Activated CD4-positive, alpha-beta T cell treated with anti-CD3 and anti-CD28 coated beads, Interleukin-2, Interleukin-4, amounts not matched to agents 100 ng/mL and 50 ng/mL, durations not matched to agents 16 hours and 8 hours (primary cell): ENCODE measurements at regions not wholly inside any gene's neighbourhood (a gene's known extent, or its start where the extent isn't known, plus 50 kb on each side); places are given as distances from the start of the nearest gene placed in this dataset.

Experiments used
- DNase-seq: peaks from one replicate; pipeline ENCODE4 v3.0.0-alpha.2; 2020; ENCODE audit warnings: low spot score

DNA sequence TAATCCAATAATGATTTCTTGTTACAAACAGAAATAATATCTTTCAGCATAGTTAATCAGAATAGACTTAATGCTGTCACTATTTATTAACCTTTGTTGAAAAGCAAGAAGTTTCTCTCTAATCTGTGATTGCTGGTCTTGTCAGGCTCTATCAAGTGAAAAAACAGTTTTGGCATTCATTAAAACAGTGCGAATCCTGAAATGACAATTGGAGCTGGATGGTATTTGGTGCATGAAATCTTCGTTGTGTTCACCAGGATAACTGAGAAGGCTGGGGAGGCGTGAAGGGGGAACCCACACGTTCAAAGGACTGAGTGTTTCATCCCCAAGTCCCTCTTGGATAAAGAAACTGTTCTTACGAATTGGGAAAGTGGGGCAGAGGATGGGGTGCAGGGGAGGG lies 190.2 kb upstream of the MYL2 start:
- no peak for DNase-seq

DNA sequence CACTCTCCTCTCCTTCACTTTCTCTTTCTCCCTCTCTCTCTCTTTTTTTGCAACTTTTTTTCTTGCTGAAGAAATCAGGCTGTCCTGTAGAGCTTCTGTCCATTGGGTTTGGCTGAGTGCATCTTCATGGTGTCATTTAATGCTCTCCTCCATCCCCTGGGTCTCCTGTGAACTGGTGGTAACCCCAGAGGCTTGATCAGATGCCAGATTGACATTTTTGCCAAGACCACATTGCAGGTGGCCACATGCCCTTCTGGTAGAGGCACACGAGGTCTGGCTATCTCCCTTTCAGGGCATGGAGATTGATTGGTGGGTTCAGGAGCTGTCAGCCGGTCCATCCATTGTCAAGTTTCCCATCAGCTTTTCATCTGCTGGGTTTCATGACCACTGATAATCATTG lies 188.3 kb upstream of the MYL2 start:
- no peak for DNase-seq

DNA sequence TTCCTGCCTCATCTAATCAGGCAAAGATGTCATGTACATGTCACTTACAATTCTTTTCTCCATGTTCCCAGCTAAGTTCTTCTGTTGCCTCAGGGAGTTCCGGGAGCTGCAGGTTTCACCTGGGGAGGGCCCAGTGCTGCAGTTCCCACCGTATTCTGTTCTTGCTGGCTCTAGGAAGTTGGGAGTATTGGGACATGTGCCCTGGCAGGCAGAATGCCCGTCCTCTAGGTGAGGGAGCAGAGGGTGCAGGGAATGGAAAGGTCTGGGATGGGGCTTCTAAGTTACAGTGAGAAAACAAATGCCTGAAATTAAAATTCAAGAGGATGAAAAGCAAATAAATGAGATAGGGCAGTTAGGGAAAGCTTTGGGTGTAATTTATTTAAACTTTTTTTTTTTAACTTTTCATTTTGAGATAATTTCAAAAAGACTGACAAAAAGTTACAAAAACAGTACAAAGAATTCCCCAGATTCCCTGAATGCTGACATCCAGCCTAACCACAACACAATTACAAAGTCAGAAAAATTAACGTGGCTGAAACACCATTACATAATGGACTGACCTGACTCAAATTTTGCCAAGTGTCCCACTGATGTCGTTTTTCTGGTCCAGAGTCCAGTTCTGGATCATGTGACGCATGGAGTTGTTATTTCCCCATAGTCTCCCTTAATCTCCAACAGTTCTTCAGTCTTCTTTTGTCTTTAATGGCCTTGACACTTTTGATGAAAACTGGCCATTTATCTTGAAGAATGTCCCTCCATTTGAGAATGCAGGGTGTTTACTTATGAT lies 187.2 kb upstream of the MYL2 start:
- no peak for DNase-seq

DNA sequence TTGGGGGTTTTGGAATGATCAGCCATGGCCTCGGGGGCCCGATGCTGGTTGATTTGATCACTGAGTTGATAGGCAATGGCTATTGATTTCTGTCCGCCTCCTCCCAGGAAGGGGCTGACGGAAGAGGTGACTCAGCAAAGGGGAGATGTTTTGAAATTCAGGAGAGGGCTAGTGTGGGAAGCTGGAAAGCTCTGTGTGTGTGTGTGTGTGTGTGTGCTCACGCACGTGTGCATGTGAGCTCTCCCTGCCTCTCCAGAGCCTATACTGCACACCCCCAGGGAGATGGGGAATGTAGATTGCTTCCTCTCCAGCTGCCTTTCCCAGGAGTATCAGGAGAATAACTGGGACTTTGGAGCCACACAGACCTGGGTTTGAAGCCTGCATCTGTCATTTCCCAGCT lies 184.9 kb upstream of the MYL2 start:
- DNase-seq: no peak

DNA sequence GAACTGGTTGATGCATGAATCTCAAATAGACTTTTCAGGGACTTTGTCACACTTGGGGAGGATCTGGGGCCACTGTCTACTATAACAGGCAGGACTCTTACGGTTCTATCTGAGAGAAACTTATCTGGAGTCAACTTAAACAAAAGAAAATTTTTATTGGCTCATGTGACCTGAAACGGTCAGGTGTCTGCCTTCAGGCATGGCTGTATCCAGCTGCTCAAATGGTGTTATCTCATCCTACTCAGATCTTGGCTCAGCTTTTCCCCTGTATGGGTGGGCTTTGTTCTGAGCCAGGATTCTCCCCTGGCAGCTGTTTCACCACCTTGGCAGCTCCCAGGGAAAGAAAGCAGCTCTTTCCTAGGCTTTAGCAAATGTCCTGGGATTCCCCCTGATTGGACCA lies 183.2 kb upstream of the MYL2 start:
- DNase-seq: no peak

DNA sequence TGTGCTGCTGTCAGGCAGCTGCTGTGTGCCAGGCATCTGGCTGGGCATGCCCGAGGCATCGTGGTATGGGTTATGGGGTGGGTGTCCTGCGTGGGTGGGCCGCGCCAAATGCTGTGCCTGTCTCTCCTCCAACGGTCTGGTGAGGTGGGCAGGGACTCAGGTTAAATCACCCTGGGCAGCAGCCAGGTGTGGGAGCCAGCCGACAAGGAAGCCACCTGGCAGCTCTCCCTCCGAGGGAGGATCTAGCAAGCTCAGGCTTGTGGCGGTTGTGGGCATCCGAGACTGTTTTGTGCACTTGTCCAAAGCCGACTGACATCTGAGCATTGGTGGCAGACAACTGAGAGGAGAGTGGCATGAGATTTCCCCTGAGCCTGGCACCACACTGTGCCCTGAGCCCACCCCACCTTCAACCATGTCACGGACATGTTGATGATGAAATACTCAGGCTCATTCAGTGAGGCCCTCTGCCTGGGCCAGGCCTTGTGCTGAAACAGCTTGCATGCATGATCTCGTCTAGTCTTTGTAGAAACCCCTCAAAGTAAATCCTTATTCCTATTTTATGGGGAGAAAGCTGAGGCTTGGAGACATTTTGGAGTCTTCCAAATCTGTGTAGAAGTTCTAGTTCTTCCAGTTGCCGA lies 181.8 kb upstream of the MYL2 start:
- DNase-seq: no peak

DNA sequence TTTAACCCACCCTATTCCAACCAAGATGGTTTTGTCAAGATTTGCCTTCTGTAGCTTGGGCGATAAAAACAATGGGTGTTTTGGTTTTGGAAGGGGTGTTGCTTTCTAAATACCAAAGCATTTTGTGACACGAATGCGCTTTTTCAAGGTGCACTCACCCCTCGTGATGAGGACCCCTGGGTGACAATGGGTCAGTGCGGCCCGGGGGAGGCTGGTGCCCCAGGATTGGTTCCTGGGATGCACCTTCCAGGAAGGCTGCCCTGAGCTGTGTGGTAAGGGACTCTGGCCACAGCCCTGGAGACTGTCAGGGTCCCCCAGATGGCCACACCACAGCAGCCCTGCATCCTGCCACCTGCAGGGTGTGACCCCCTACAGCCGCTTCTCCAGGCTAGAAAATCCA lies 180.6 kb upstream of the MYL2 start:
- no peak for DNase-seq

DNA sequence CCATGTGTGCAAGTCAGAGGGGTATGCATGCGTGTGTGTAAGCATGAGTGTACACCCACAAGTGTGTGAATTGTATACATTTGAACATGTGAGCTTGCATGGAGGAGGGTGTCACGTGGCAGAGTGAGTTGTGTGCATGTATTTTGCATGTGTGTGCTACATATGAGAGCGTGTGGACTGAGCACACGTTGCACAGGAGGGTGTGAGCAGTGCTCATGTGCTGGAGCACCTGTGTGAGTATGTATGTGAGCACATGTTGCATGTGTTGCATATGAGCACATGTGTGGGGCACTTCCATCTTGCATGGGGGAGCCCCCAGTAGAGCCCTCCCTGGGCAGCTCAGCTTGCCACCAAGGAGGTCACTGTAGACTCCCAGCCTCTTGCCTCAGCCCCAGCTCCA lies 180.2 kb upstream of the MYL2 start:
- DNase-seq: no peak

DNA sequence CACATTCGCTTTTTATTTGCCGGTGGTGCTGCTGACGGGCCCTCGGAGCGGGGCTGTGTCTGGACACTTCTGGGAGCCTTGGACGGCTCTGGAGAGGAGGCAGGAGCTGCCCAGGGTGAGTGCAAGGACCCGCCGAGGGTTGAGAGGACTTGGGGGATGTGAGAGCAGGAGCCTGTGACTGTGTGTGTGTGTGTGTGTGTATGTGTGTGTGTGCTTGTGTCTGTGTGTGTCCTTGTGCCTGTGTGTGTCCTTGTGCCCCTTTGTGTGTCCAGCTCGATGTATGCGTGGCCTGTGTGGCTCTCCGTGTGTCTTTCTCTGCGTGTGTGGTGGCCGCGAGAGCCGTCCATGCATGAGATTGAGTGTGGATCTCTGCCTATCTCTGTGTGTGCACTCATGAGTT lies 179.6 kb upstream of the MYL2 start:
- DNase-seq: no peak

DNA sequence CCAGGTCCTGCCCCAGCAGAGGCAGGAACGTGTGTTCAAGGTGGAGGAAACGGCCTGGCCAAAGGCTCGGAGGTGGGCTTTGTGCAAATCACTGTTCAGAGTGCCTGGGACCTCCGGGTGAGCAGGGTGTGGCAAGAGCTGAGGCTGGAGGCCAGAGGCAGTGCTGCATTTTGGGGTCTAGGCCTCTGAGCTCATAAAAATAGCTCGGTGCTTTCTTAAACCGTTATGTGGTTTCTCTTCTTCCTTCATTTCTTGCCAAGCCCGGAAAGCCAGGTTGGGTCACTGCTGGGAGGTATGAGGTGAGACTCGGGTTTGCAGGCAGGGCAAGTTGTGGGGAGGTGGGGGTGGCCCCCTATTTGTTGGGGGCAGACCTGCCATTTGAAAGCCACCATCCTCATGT lies 178.8 kb upstream of the MYL2 start:
- DNase-seq: no peak

DNA sequence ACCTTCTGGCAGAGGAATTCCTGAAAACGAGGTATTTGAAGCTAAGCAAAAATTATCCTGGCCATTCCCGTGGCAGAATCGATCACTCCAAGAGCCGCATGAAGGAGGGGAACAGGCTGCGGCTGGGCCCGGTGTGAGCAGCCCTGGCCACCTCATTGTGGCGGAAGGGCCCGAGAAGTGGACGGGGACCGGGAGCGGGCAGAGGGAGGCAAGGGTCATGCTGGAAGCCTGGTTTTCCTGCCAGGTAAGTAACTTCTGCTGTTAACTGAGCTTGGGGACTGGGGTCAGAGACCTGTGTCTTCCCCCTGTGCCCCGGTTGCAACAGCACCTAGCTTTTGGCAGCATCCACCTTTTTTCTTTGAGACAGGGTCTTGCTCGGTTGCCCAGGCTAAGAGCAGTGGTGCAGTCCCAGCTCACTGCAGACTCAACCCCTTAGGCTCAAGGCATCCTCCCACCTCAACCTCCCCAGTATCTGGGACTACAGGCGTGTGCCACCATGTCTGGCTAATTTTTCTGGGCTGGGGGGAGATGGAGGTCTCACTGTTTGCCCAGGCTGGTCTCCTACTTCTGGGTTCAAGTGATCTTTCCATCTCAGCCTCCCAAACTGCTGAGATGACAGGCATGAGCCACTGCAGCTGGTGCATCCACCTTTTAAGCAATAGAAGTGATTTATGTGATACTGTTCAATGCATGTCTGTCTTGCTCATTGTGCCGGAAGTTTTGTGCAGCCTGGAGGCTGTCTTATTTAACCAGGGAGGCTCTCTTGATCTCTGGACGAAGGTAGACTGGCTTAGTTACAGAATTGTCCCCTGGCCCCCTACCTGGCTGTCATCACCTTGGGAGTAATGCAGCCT lies 174.0 kb upstream of the MYL2 start:
- DNase-seq: no peak

DNA sequence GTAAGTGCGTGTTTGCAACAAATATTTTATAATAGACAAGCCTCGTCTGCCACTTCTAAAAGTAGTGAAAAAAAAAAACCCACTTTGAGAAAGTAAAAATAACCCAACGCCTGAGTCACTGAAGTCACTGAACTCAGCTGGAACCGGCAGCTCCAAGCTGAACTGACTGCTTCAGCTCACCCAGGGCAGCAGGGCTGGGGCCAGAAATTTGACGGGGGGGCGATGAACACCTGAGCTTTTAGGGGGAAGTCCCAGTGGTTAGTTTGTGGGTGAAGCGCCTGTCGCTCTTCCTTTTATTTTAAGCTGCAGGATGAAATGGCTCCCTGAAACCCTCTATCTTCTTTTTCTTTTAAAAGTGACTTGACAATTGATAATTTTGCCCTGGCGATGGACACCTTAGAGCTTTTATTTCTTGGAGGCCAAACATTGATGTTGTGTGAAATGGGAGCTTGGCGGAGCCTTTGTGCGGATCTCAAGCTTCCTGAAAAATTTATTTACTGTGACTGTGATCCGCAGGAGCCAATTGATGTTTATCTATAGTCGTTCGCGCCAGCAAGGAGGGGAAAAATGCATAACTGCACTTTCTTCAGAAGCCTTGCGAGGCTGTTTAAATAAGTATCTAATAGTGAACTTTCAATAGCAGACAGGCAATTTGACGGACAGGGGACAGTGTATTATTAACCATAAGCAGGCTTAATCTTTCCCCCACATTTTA lies 173.2 kb upstream of the MYL2 start:
- no peak for DNase-seq

DNA sequence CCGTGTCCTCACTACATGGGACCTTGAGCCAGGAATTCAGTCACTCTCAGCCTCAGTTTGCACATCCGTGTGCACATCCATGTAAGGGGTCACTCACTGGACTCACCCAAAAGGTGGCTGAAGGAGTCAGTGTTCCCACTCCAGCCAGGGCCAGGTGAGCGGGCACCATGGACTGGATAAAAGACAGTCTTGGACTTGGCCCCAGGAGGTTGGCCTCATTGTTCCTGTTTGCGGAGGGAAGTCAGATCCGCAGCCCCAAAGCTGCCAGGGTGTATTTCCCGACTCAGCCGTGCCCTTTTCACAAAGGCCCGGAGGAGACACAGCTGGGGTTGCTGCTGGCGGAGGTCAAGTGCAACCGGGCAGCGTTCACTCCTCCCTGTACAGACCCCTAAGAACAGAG lies 170.7 kb upstream of the MYL2 start:
- DNase-seq: no peak

DNA sequence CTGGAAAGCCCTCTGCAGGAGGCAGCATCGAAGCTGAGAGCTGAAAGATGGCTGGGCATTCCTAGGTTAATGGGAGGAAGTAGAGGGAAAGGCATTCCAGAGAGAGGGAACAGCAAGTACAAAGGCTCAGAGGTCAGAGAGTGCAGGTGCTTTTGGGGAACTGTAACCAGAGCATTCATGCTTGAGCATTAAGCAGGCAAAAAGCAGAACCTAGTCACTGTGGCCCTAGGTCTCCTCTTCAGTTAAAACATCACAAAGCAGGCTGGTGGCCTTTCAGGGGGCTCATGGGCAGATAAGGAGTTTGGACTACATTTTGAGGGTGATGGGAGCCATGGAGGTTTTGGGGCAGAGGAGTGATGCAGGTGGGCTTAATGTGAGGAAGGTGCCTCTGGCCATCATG lies 169.2 kb upstream of the MYL2 start:
- DNase-seq: no peak

DNA sequence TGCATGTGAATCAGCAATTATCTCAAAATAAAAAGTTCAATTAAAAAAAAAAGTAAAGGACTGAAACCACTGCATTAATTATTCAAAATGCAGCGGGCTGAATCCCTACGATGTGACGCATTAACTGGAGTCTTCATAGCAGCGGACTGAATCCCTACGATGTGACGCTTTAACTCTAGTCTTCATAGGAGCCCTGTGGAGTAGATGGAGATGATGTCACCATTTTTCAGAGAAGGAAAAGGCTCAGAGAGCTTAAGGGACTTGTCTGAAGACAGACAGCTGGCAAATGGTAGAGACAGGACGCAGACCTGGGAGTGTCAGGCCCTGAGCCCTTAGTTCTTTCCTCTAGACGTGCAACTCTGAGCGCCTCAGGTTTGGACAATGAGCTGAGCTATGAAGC lies 168.0 kb upstream of the MYL2 start:
- DNase-seq: no peak

DNA sequence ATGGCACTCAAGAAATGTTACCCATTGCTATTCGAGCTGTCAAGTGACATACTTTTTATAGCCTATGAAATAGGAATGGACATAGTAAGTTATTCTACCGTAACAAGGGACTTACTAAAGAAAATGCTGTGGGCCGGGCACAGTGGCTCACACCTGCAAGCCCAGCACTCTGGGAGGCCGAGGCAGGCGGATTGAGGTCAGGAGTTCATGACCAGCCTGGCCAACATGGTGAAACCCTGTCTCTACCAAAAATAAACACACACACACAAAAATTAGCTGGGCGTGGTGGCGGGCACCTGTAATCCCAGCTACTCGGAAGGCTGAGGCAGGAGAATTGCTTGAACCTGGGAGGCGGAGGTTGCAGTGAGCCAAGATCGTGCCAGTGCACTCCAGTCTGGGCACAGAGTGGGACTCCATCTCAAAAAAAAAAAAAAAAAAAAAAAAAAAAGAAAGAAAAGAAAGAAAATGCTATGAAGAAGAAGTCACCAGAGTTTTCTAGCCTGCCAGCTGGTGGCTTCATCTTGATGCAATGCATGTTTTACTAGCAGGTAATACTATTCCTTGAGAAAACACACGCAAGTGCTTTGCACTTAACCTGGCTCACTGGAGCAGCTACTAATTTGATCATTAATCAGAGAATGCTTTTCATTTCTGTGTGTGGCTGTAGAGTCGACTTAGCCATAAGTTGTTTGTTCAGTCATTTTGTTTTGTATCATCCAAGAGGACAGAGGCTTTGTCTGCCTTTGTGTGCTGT lies 166.7 kb upstream of the MYL2 start:
- DNase-seq: no peak

DNA sequence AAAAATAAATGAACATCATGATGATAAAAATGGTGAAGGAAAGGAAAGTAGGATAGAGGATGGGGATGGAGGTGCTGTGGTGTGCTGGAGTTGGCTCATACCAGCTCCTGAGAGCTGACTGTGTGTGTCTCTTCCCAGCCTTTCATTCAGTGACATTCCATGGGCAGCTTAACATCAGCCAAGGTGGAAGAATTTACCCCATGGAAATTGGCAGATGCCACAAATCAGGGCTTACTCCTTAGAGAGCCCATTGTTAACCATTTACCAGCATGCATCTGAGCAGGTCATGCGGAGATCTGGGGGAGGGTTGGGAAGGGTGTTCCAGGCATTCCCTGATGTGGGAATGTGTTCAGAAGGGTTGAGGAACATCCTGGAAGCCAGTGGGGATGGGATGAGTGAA lies 164.7 kb upstream of the MYL2 start:
- no peak for DNase-seq

DNA sequence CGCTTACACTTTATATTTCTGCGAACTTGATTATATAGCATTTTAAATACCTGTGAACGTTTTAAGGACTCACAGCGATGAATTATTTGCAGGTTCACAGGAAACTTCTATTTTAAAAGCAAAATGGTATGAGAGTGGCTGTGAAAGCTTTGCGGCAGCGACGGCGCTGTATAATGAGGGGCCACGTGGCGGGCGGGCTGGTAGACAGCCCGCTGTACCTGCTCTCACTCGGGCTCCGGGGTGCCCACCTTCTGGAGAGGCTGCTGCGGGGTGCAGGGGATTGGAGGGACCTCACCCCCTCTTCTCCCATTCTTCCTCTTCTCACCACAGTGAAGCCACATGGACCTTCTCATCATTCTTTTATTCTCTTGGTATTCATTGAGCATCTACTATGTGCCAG lies 164.2 kb upstream of the MYL2 start:
- DNase-seq: no peak

DNA sequence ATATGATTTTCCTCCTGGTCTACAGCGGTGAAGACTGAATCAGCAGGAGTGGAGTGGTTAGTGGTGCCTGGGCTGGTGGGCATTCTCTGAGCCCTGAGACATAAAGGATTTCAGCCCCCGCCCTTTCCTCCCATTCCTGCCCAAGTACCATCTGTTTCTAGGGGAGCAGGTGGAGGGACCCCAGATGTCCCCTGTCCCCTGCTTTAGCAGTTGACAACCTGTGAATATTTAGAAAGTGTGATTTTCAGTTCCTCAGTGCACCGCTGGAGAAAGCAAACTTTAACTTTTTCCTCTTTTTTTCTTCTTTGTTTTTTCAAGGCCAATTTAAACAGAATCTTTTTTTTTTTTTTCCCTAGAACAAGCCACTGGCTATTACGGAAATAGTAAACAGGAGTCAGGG lies 163.8 kb upstream of the MYL2 start:
- DNase-seq: no peak

DNA sequence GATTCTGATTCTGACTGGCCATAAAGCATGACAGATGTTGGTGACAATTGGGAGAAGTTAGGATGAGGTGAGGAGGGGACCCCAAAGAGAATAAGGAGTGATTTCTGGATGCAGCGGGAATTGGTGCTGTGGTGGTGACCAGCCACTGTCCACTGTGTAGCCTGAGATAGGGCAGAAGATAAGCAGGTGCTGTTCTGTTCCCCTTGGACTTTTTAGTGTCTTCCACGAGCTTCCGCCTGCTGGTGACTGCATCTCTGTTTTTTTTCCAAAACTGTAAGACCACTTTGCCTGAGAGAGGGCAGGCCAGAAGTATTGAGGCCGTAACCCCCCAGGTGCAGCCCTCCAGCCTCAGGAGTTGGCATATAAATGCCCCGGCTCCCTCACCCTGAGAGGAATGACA lies 161.2 kb upstream of the MYL2 start:
- no peak for DNase-seq

DNA sequence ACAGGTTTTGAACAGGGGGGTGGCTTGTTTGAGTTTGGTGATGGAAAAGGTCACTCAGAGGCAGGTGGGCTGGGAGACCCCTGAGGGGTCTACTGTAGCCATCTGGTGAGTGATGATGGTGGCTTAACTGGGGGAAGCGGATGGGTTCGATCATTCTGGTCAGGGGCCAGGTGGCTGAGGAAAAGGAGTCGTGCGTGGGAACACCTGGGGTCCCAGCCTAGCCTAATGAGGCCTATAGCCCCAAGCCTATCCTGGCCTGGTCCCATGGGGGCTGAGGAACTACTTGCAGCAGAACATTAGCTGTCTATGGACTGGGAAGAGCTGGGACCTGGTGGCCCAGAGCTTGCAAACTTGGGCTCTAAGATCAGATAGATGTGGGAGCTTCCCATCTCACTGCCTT lies 158.4 kb upstream of the MYL2 start:
- no peak for DNase-seq
